ENCODE measurements at regions not wholly inside any gene's neighbourhood (a gene's known extent, or its start where the extent isn't known, plus 50 kb on each side); places are given as distances from the start of the nearest gene placed in this dataset.

- TF ChIP-seq, protein P1, sequence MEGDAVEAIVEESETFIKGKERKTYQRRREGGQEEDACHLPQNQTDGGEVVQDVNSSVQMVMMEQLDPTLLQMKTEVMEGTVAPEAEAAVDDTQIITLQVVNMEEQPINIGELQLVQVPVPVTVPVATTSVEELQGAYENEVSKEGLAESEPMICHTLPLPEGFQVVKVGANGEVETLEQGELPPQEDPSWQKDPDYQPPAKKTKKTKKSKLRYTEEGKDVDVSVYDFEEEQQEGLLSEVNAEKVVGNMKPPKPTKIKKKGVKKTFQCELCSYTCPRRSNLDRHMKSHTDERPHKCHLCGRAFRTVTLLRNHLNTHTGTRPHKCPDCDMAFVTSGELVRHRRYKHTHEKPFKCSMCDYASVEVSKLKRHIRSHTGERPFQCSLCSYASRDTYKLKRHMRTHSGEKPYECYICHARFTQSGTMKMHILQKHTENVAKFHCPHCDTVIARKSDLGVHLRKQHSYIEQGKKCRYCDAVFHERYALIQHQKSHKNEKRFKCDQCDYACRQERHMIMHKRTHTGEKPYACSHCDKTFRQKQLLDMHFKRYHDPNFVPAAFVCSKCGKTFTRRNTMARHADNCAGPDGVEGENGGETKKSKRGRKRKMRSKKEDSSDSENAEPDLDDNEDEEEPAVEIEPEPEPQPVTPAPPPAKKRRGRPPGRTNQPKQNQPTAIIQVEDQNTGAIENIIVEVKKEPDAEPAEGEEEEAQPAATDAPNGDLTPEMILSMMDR (IDR thresholded peaks at IDR 0.05), result peak; percentile 79
- no peak for TF ChIP-seq ZFX (IDR thresholded peaks at IDR 0.05; ENCODE audit: borderline replicate concordance)
Measured at GRCh38 chr9:115593587-115594091, 475.7 kb upstream of the TNC start.

Measured in 22Rv1 (cell line).